Hematopoietic multipotent progenitor cell treated with erythropoietin and hydrocortisone succinate and interleukin-3 and kit ligand, for 4 days (in vitro differentiated cells): ENCODE measurements at regions not wholly inside any gene's neighbourhood (a gene's known extent, or its start where the extent isn't known, plus 50 kb on each side); places are given as distances from the start of the nearest gene placed in this dataset.

Experiments used
- DNase-seq: peaks from one replicate; pipeline ENCODE4 v3.0.0-alpha.2; 2015

DNA sequence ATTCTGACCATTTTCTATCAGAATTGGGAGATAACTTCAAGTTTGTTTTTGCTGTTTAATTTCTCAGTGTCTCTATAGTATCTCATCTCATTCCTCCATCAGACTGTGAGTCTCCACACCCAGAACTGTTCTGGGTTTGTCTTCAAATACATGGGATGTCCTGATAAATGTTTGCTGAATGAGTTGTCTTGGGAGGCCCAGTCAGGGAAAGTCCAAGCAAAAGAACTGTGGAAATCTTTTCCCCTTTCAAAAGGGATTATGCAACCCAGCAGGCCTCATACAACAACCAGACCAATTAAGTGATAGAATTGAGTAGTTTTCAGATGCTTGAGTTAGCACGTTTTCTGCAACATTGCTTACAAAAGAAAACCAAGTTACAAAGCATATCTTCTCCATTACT is 324.4 kb downstream of the BRINP1 start:
- no peak for DNase-seq

- DNase-seq = no peak
Observed at GRCh38 chr9:119047513-119048307, 321.5 kb downstream of the BRINP1 start.

DNA sequence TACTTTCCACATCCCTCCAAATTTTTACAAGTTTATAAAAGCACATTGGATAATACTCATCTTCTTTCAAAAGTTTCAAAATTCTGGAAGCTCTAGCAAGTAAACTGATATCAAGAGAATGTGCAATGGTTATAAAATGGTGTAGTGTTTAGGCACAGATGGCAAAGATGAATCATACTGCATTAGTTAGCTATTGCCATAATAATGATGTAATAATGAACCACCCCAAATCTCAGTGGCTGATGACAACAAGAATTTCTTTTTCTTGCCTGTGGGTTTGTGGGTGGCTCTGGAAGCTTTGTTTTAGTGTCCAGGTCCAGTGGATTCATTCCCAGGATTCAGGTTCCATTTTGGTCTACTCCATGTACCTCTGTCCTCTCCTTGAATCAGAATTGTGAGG is 319.0 kb downstream of the BRINP1 start:
- DNase-seq = no peak

DNA sequence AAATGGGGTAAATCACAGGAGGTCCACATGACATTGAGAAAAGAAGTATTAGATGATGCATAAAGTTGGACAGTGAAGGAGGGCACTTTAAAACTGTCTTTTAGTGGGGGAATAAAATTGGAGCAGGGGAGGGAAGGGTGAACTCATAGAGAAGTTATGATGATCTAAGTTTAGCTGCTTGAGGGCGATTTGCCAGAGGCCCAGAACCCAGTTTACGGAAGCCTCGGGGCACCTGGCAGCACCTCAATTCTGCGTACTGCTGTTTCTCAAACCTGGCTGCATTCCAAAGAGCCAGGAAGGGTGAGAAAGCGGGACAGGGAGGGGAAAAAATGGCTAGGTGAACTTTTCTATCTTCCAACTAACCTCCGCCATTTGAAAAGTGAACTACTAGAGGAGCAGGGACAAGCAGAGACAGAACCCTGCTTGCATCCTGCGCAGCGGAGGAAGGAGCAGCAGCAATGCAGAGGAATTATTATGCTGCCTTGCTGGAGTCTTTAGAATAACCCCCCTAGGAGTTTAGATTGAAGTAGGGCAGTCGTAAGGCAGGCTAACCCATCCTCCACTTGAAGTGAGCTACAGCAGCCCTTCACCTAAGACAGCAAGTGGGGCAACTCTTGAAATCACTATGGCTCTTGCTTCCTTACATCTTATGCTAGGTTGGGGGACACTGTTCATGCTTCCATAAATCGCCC is 316.8 kb downstream of the BRINP1 start:
- no peak for DNase-seq

DNA sequence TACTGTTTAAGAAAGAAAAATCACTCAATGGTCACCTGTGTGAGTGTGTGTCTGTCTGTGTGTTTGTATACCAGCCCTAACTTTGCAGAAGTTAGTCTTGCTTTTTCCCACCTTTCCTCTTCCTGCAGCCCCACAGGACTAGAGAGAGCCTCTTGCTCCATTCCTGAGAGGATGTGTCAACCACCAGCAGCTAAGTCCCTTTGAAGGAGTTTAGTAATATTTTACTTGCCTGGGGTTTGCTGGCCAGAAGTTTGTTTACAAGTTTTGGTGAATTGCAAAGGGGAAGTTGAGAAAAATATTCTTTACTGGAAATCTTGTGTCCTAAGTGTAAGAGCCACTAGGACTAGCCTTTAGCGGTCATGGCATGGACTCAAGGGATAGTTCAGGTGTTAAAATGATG is 316.2 kb downstream of the BRINP1 start:
- DNase-seq = no peak

GRCh38 chr9:119060629-119061385 is 308.4 kb downstream of the BRINP1 start:
- DNase-seq = no peak

- no peak for DNase-seq
Observed at GRCh38 chr9:119071636-119072035, 297.6 kb downstream of the BRINP1 start.

GRCh38 chr9:119074017-119074416 is 295.2 kb downstream of the BRINP1 start:
- DNase-seq = peak; percentile 7

DNA sequence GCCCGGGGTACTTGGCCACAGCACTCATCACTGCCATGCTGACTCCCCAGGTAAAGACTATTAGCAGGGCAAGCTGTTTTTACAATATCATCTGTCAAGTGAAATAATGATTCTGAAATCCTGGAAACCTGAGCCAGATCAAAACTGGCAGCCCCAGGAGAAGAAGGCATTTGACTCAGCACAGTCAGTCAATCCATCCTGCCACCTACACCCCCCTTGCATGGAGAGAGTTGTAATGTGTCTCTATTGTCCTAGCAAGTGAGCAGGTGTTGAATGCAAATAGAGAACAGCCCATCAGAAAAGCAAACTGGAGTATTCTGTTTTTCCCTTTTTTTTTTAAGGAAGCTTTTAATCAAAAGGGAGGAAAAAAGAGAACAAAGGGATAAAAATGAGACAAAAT is 291.2 kb downstream of the BRINP1 start:
- DNase-seq = no peak

DNA sequence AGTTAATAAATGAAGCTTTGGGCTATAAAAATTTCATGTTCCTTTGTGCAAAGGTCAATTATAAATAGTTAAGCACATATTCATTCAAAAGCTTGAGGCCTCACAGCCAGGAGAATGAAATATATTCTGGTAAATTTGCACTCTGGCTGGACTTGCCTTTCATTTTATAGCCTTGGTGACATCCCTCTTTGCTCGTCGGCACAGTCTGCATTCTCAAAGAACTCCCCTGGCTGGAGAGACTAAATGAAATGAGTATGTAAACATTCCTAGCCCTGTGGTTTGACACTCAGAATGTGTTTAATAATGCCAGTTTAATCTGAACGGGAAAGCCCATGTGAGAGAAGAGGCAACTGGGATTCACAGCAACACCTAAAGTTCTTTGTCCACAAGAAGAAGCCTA is 285.6 kb downstream of the BRINP1 start:
- no peak for DNase-seq

DNA sequence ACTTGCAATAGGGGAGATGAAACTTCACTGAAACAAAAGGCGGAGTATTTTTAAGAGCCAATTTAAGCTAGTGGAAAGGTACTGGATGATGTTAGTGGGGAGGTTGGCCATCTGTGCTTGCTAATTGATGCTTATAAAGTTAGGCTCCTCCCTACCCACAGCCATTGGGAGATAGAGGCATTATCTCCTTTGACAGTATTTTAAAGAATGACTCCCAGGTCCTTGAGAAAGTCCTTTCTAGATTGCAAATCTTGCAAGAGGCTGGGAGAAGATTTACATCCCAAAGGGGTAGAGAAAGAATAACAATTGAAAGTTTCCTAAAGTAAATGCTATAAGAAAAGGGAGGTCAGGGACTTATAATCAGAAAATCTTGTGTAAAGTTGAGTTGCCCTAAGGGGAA is 282.6 kb downstream of the BRINP1 start:
- no peak for DNase-seq

GRCh38 chr9:119088002-119088547 is 281.2 kb downstream of the BRINP1 start:
- DNase-seq = no peak

DNA sequence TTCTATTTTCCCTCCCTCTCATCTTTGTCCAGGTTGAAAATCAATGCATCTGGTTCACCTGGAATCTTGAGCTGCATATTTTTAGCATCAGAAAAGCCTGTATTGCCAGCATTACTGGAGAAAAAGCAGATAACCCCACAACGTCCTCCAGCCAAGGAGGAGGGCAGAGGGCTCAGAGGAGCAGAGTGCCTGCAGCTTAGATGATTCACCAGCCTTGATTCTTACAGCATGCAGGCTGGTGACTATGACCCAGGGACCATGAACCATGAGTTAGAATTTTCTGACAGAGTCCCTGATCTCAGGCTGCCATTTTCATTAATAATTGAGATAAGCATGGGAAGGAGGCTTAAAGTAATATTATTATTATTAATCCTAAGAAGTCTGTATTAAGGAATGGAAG is 278.2 kb downstream of the BRINP1 start:
- DNase-seq = no peak

- no peak for DNase-seq
Observed at GRCh38 chr9:119092125-119092524, 277.1 kb downstream of the BRINP1 start.

GRCh38 chr9:119094086-119094485 is 275.1 kb downstream of the BRINP1 start:
- no peak for DNase-seq

GRCh38 chr9:119095072-119095471 is 274.2 kb downstream of the BRINP1 start:
- no peak for DNase-seq

DNA sequence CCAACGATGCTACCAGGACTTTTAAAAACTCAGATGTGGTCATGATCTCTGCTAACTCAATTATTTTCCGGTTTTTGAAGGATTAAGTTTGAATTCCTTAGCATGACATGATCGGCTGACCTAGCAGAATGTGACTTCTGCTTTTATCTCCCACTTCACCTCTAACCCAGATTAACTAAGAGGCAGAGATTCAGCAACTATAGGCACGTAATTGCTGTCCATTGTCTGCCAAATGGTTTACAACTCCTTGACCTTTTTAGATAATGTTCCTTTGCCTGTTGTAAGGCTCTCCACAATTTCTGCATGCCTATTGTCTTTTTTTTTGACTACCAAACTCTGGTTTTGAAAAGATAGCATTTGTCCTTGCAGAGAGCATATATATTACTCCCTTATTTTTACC is 268.2 kb downstream of the BRINP1 start:
- no peak for DNase-seq

DNA sequence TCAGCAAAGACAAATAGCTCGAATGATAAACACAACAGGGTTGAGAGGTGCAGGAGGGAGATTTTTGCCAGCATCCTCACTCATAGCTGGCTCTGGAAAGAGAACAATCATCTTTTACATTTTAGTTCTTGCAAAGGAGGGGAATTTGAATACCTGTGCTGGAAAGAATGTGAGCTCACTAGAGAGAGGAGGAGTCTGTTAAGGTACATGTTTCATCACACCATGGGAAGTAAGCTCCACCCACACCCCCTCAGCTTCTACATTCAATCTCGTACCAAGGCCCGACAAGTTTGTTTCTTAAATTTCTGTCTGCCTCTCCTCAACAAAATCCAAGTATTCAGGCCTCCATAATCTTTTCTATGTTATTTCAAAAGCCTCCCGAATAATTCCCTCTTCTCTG is 254.6 kb downstream of the BRINP1 start:
- DNase-seq = no peak
